Endothelial cell of umbilical vein (primary cell): ENCODE measurements at regions not wholly inside any gene's neighbourhood (a gene's known extent, or its start where the extent isn't known, plus 50 kb on each side); places are given as distances from the start of the nearest gene placed in this dataset.

Experiments used
- EZH2 ChIP-seq: IDR thresholded peaks from 2 replicates; pipeline ENCODE4 v1.6.1; 2012; ENCODE audit warnings: borderline replicate concordance, low read depth, mild to moderate bottlenecking, moderate library complexity, low read length, inconsistent platforms; ENCODE audit not compliant: severe bottlenecking
- FOS ChIP-seq: IDR thresholded peaks from 2 replicates; pipeline ENCODE4 v1.6.1; 2011; ENCODE audit warnings: mild to moderate bottlenecking, low read length, moderate library complexity, borderline replicate concordance; ENCODE audit not compliant: insufficient read depth
- GATA2 ChIP-seq: IDR thresholded peaks from 2 replicates; pipeline ENCODE4 v1.7.0; 2011; ENCODE audit warnings: low read depth, mild to moderate bottlenecking, moderate library complexity, mixed read lengths, low read length; ENCODE audit not compliant: insufficient read length, insufficient read depth
- MYC ChIP-seq: IDR thresholded peaks from one replicate; pipeline ENCODE4 v1.6.1; 2011; ENCODE audit warnings: mild to moderate bottlenecking, low read depth, low read length
- POLR2A ChIP-seq: IDR thresholded peaks from 2 replicates; pipeline ENCODE4 v1.6.1; 2012; ENCODE audit warnings: low read depth, mild to moderate bottlenecking, control low read depth, low read length
- POLR2AphosphoS5 ChIP-seq: IDR thresholded peaks from 2 replicates; pipeline ENCODE4 v1.6.1; 2012; ENCODE audit warnings: low read depth, mild to moderate bottlenecking, control low read depth, low read length, moderate library complexity; ENCODE audit not compliant: insufficient read depth
- TF ChIP-seq, protein P1 (sequence below), 2 donors: IDR thresholded peaks; 1 replicate in 1 of 2; 2 replicates in 1 of 2; pipeline ENCODE4 v1.5.1; 2011; ENCODE audit warnings: low read length in 2 of 2, mild to moderate bottlenecking in 2 of 2, moderate library complexity in 2 of 2, control low read depth in 1 of 2, inconsistent platforms in 1 of 2, low read depth in 1 of 2; ENCODE audit not compliant: insufficient read depth in 1 of 2; ENCODE audit errors: extremely low read depth in 1 of 2
- TF ChIP-seq, protein P2 (sequence below): IDR thresholded peaks from 2 replicates; pipeline ENCODE4 v1.6.1; 2011; ENCODE audit not compliant: insufficient read depth, insufficient read length

DNA sequence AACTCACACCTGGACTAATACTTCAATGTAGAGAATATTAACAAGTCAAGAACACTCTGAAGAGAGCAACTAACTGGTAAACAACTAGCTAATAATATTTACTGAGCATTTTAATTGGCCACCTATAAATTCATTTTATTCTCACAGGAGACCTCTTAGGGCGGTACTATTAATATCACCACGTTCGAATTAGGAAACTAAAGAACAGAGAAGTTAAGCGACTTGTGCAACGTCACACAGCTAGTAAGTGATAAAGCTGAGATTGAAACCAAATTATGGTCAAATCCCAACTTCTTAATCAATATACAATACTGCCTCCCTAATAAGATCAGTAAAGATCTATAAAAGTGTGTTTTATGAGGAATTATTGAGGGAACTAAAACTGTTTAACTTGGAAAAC is 1034.3 kb upstream of the POU3F3 start:
- TF ChIP-seq POLR2A: no peak
- TF ChIP-seq, protein P1, sequence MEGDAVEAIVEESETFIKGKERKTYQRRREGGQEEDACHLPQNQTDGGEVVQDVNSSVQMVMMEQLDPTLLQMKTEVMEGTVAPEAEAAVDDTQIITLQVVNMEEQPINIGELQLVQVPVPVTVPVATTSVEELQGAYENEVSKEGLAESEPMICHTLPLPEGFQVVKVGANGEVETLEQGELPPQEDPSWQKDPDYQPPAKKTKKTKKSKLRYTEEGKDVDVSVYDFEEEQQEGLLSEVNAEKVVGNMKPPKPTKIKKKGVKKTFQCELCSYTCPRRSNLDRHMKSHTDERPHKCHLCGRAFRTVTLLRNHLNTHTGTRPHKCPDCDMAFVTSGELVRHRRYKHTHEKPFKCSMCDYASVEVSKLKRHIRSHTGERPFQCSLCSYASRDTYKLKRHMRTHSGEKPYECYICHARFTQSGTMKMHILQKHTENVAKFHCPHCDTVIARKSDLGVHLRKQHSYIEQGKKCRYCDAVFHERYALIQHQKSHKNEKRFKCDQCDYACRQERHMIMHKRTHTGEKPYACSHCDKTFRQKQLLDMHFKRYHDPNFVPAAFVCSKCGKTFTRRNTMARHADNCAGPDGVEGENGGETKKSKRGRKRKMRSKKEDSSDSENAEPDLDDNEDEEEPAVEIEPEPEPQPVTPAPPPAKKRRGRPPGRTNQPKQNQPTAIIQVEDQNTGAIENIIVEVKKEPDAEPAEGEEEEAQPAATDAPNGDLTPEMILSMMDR (IDR thresholded peaks at IDR 0.05; ENCODE audit: extremely low read depth in 1 of 2, insufficient read depth in 1 of 2, low read depth in 1 of 2, low read length in 2 of 2): no peak
- TF ChIP-seq POLR2AphosphoS5: no peak
- TF ChIP-seq EZH2: no peak
- TF ChIP-seq, protein P2, sequence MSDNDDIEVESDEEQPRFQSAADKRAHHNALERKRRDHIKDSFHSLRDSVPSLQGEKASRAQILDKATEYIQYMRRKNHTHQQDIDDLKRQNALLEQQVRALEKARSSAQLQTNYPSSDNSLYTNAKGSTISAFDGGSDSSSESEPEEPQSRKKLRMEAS: no peak
- TF ChIP-seq FOS: no peak
- no peak for TF ChIP-seq MYC
- TF ChIP-seq GATA2: no peak
